Kidney epithelial cell (primary cell): ENCODE measurements at regions not wholly inside any gene's neighbourhood (a gene's known extent, or its start where the extent isn't known, plus 50 kb on each side); places are given as distances from the start of the nearest gene placed in this dataset.

Source experiments
- DNase-seq: peaks from one replicate; pipeline ENCODE4 v3.0.0-alpha.2; 2010; ENCODE audit warnings: low read depth
- H3K27me3 ChIP-seq: 2 replicates; pipeline ENCODE4 v1.6.0; 2011; ENCODE audit warnings: low read length; ENCODE audit not compliant: control insufficient read depth, insufficient read depth
- H3K36me3 ChIP-seq: 2 replicates; pipeline ENCODE4 v1.5.1; 2011; ENCODE audit warnings: low read length; ENCODE audit not compliant: control insufficient read depth, insufficient read depth
- H3K4me3 ChIP-seq: 2 replicates; pipeline ENCODE4 v1.5.1; 2011; ENCODE audit warnings: low read depth, mild to moderate bottlenecking, control low read depth, low read length
- CTCF ChIP-seq: IDR thresholded peaks from 2 replicates; pipeline ENCODE4 v1.5.1; 2011; ENCODE audit warnings: mild to moderate bottlenecking, moderate library complexity, low read length, control low read depth, inconsistent platforms; ENCODE audit not compliant: insufficient read depth, poor library complexity, severe bottlenecking

GRCh38 chr18:22060361-22060760, 109.0 kb upstream of the GATA6 start:
- no peaks in the 10 kb centered on the region for H3K36me3 ChIP-seq
- no peaks in the 10 kb centered on the region for H3K27me3 ChIP-seq
- no peak for TF ChIP-seq CTCF
- DNase-seq = no peak
- H3K4me3 ChIP-seq = no peak overlapping the region

- Histone ChIP-seq H3K4me3 (no peak overlapping the region), H3K27me3 (no peaks in the 10 kb centered on the region), H3K36me3 (no peaks in the 10 kb centered on the region)
- DNase-seq = no peak
- TF ChIP-seq CTCF = no peak
Measured at GRCh38 chr18:22063102-22063501, 106.3 kb upstream of the GATA6 start.

GRCh38 chr18:22063672-22064071, 105.7 kb upstream of the GATA6 start:
- Histone ChIP-seq H3K36me3 (no peaks in the 10 kb centered on the region), H3K27me3 (no peaks in the 10 kb centered on the region), H3K4me3 (no peak overlapping the region)
- no peak for TF ChIP-seq CTCF
- DNase-seq = no peak

- H3K36me3 ChIP-seq = no peaks in the 10 kb centered on the region
- no peak for TF ChIP-seq CTCF
- H3K4me3 ChIP-seq = no peak overlapping the region
- DNase-seq = no peak
- no peaks in the 10 kb centered on the region for H3K27me3 ChIP-seq
Measured at GRCh38 chr18:22064581-22064980, 104.8 kb upstream of the GATA6 start.

GRCh38 chr18:22065311-22065710, 104.1 kb upstream of the GATA6 start:
- Histone ChIP-seq H3K36me3 (no peaks in the 10 kb centered on the region), H3K4me3 (no peak overlapping the region), H3K27me3 (no peaks in the 10 kb centered on the region)
- no peak for TF ChIP-seq CTCF
- DNase-seq = no peak

GRCh38 chr18:22066083-22066485, 103.3 kb upstream of the GATA6 start:
- H3K27me3 ChIP-seq = no peaks in the 10 kb centered on the region
- H3K36me3 ChIP-seq = no peaks in the 10 kb centered on the region
- H3K4me3 ChIP-seq = no peak overlapping the region
- no peak for DNase-seq
- no peak for TF ChIP-seq CTCF
